Gastrocnemius medialis (tissue), 4 donors: ENCODE measurements at regions not wholly inside any gene's neighbourhood (a gene's known extent, or its start where the extent isn't known, plus 50 kb on each side); places are given as distances from the start of the nearest gene placed in this dataset.

Source experiments
- POLR2A ChIP-seq, 2 donors: fragments of 450-650 bp; IDR thresholded peaks; one replicate each; pipeline ENCODE4 v1.6.1; 2017; ENCODE audit warnings: antibody characterized with exemption in 2 of 2, mild to moderate bottlenecking in 2 of 2, moderate library complexity in 2 of 2
- TF ChIP-seq, protein P1 (sequence below), 5 experiments: fragments of 450-650 bp in 3 of 5; fragments of 200-600 bp in 2 of 5; sonication (generic) in 2 of 5; IDR thresholded peaks in 4 of 5; conservative IDR thresholded peaks in 1 of 5; 1 replicate in 4 of 5; 2 replicates in 1 of 5; pipeline ENCODE4 v1.5.1; 2016 to 2019; ENCODE audit warnings: antibody characterized with exemption in 5 of 5, mild to moderate bottlenecking in 3 of 5, moderate library complexity in 3 of 5

GRCh38 chr3:127339928-127340861, 52.3 kb upstream of the PRR20G start:
- TF ChIP-seq, protein P1, sequence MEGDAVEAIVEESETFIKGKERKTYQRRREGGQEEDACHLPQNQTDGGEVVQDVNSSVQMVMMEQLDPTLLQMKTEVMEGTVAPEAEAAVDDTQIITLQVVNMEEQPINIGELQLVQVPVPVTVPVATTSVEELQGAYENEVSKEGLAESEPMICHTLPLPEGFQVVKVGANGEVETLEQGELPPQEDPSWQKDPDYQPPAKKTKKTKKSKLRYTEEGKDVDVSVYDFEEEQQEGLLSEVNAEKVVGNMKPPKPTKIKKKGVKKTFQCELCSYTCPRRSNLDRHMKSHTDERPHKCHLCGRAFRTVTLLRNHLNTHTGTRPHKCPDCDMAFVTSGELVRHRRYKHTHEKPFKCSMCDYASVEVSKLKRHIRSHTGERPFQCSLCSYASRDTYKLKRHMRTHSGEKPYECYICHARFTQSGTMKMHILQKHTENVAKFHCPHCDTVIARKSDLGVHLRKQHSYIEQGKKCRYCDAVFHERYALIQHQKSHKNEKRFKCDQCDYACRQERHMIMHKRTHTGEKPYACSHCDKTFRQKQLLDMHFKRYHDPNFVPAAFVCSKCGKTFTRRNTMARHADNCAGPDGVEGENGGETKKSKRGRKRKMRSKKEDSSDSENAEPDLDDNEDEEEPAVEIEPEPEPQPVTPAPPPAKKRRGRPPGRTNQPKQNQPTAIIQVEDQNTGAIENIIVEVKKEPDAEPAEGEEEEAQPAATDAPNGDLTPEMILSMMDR (IDR thresholded peaks at IDR 0.05 in 4 of 5, conservative IDR thresholded peaks at IDR 0.05 in 1 of 5) = no peak
- no peak for TF ChIP-seq POLR2A (IDR thresholded peaks at IDR 0.05)
